Activated CD8-positive, alpha-beta memory T cell treated with anti-CD3 and anti-CD28 coated beads for 36 hours (primary cell): ENCODE measurements at regions not wholly inside any gene's neighbourhood (a gene's known extent, or its start where the extent isn't known, plus 50 kb on each side); places are given as distances from the start of the nearest gene placed in this dataset.

Experiments
- CTCF ChIA-PET: fragments of 350-600 bp; sonication (Branson Sonifier 250); formaldehyde crosslinking; loops from one replicate; lab custom pipeline; 2021; ENCODE audit warnings: antibody characterized with exemption; lab: Charles Lee
- POLR2A ChIA-PET: fragments of 350-600 bp; sonication (Branson Sonifier 250); formaldehyde crosslinking; loops from one replicate; lab custom pipeline; 2021; ENCODE audit warnings: antibody characterized with exemption; lab: Charles Lee

DNA sequence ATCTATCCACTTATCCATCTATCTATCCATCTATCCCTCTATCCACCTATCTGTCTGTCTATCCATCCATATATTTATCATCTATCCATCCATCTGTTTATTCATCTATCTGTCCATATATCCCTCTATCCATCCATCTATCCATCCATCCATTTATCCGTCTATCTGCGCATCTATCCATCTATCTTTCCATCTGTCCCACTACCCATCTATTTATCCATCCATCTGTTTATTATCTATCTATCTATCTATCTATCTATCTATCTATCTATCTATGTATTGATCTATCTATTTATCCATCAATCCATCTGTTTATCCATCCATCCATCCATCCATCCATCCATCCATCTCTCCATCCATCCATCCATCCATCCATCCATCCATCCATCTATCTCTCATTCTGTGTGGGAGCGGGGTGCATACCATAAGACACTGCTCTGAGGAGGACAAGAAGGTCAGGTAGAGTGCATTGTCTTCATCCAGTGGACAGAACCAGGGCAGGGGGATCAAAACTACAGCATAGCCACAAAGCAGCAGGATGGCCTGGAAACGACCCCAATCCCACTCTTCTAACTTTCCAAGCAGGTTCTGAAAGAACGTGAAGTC is 53.2 kb upstream of the ENPP6 start:
- POLR2A ChIA-PET = no interaction called here
- CTCF ChIA-PET = interaction anchor here (8.3 kb wide), 1 partner anchor 11 kb away, joined by 64 read pairs; no protein-coding TSS in a partner anchor

DNA sequence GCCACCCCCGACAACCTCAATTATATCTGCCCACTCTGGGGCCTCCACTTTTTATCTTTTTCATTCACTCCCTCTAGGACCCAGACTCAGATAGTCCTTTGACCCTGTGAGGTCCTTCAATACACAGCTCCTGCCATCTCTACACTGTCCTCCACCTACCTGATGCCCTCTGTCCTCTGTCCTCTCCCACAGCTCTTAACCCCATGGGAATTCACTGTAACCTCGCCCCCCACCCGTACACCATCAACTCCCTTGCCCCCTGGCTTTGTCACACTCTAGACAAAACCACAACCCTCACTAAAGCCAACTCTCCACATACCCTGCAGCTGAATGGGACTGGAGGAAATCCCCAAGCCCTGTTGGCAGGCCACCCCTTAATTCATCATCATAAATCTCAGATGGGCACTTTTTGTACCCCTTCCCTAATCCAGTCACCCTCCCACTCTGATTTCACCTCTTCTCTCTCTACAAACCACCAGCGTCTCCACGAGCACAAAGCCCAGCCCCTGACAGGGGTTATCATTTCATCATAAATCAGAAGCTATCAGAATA is 52.3 kb upstream of the ENPP6 start:
- ChIA-PET CTCF (interaction anchor here (0.6 to 8.3 kb wide), 2 partner anchors 12 to 38 kb away, joined by 3 to 64 read pairs; no protein-coding TSS in a partner anchor), POLR2A (no interaction called here)

DNA sequence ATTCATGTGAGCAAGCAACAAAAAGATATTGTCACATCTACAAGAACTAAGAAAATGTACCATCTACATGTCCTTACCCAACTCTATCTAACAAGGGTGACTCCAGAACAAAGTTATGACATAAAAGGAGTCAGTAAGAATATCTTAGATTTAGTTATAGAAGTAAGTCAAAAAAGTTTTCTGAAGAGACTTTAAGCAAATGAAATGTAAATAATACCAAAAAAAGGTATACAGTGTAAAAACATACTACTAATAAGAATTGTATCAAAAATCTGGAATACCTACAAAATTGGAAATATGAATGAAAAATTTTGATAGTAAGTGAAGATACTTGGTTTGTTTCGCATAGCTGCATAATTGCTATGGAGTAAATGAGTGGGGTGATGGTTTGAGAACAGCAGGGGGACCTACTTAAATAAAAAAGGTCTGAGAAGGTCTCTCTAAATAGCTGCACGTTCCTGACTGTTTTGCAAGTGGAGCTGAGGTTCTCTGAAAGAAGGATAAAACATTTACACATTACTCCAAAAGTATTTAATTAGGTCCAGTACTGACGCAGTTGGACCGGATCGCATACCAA is 51.0 kb upstream of the ENPP6 start:
- CTCF ChIA-PET = interaction anchor here (0.8 to 8.3 kb wide), 4 partner anchors 13 to 268 kb away, joined by 3 to 64 read pairs (median 6); no protein-coding TSS in a partner anchor
- POLR2A ChIA-PET = interaction anchor here (0.5 to 2.2 kb wide), 6 partner anchors 13 to 246 kb away, joined by 3 to 9 read pairs (median 6); partner anchors contain the start of gene IRF2

DNA sequence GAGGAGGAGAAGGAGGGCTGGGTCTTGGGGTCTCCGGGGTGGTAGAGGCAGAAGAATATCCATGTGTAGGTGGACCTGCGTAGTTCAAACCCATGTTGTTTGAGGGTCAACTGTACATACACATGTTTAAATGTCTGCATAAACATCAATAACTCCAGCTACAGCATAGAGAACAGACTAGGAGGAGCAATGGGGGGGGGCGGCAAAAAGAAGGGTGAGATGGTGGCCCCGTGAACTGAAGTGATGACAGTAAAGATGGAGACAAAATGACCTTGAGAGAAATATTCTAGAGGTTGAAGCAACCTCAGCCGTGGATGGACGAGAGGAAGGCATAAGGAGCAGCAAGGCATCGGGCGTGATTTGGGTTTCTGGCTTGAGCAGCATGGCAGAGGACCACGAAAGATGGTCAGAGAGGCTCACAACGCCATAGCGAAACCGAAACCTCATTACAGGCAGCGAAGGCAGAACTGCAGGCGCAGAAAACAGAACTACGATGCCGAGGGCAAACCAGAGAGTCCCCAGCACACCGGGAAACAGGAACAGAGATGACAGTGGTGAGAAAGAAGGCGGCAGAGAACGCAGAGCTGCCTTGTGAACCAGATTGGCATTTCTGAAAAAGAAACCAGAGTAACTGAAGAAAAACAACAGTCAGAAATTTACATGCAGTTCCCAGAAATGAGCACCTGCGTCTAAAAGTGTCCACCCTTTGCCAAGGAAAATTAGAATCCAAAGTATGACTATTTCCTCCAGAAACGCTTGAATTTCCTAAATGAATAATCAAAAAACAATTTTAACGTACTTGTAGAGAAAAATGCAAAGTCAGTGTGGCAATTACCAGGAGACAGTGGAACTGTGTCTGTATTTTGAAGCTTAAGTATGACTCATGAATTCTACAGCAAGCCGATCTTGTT is 50.3 kb upstream of the ENPP6 start:
- ChIA-PET CTCF (interaction anchor here (0.8 to 8.3 kb wide), 6 partner anchors 14 to 381 kb away, joined by 3 to 64 read pairs (median 4); no protein-coding TSS in a partner anchor), POLR2A (interaction anchor here (0.5 to 4.3 kb wide), 8 partner anchors 14 to 246 kb away, joined by 3 to 27 read pairs (median 6); partner anchors contain the start of gene IRF2)
